NCI-H82 treated with DMSO at 0.1 percent for 48 hours (cell line): ENCODE measurements at regions not wholly inside any gene's neighbourhood (a gene's known extent, or its start where the extent isn't known, plus 50 kb on each side); places are given as distances from the start of the nearest gene placed in this dataset.
"Not testable (repeated sequence)": the region's sequence is repeated elsewhere in the genome, so short reads cannot be mapped to it uniquely, and the experiment has no call there.

ENCODE experiments used
- DNase-seq: peaks from one replicate; lab custom pipeline; 2025; ENCODE audit not compliant: unreplicated experiment; lab: John Stamatoyannopoulos, UW

DNA sequence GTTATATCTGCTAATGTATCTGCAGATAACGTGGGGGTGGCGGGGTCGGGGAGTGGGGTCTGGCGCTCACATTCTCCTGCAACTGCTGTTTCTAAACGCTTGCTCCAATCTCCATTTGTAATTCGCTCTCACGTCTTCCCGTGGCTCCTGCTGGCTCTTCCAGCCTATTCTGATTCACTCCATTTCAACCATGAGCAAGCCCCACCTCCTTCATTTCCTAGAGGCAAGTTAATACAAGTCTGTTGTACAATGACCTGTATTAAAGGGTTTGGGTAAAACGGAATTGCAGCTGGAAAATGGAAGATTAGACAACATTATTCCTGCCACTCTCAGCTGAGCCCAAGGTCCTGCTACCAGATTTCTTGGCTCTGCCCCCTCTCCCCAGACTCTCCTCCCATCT is 132.3 kb downstream of the CSNK2A3 start:
- no peak for DNase-seq

DNA sequence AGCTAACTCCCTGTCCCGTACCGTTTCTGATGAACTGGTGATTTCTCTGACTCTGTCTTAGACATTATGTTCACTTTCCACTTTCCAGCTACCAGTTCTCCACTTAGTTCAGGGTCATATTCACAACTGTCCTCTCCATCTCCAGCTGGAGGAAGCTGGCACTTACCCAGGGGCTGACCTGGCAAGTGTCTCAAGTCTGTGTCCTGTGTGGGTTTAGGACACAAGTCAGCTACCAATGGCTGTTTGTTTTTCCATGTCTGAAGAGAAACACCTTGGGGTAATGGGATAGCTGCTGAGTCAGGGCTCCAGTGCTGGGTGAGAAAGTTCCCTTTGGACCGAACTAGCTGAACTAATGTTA is 134.4 kb downstream of the CSNK2A3 start:
- no peak for DNase-seq

GRCh38 chr11:11217929-11218628 is 135.0 kb downstream of the CSNK2A3 start:
- DNase-seq, result no peak

- DNase-seq, result no peak
These were observed 135.6 kb downstream of the CSNK2A3 start for GRCh38 chr11:11217289-11217928.

GRCh38 chr11:11215944-11216343 is 137.1 kb downstream of the CSNK2A3 start:
- DNase-seq, result no peak

GRCh38 chr11:11215058-11215815 is 137.8 kb downstream of the CSNK2A3 start:
- no peak for DNase-seq

DNA sequence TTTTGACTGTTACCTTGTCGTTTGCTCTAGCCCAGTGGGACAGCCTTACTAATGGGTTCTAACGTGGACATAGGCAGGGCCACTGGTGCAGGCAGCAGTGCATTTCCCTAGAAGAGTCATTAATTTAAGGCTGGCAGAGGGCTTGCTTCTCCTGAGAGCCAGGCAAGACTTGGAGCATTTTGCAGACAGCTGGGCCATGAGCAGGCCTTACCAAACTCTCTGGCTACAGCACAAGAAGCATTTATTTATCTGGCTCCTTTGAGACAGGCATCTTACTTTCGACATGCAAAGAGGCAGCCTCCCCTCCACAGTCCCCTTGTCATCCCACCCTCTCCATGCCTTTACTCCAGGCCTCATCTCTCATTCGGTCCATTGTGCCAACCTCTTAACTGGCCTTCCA is 139.9 kb downstream of the CSNK2A3 start:
- no peak for DNase-seq

- no peak for DNase-seq
These were observed 141.2 kb downstream of the CSNK2A3 start for GRCh38 chr11:11211888-11212287.

- DNase-seq, result no peak
These were observed 141.9 kb downstream of the CSNK2A3 start for GRCh38 chr11:11211186-11211585.

- DNase-seq, result no peak
These were observed 142.6 kb downstream of the CSNK2A3 start for GRCh38 chr11:11210446-11210845.

DNA sequence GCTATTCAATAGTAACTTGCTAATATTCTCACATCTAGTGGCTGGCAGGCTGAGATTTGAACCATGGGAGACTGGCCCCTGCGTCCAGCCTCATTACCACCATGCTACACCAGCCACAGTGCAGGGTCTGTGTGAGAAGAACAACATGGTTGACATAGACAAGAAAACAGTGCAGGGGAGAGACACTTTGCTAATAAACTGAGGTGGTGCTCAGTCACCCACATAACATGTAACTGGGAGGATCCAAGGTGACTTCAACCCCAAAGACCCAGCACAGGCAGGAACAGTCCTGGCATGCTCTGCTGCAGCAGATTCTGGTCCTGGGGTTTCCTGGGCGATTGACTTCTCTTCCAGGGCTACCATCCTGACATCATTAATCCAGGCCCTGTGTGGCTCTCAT is 143.1 kb downstream of the CSNK2A3 start:
- DNase-seq, result no peak

DNA sequence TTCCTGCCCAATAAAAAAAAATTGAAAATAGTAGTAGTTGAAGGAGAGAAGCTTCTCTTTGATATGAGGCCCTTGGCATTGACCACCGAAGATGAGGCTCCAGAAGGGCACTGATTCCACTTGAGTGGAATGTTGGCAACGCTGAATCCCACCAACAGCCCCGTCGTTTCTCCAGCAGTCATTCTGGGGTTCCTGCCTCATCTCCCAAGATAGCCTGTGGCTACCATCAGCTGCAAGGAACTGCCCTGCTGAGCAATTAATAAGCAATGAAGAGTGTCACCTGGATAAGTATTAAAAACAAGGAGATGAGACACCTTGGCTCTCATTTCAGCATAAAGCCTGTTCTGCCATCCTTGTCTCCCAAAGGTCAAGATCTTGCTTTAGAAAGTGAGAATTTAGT is 144.1 kb downstream of the CSNK2A3 start:
- no peak for DNase-seq

DNA sequence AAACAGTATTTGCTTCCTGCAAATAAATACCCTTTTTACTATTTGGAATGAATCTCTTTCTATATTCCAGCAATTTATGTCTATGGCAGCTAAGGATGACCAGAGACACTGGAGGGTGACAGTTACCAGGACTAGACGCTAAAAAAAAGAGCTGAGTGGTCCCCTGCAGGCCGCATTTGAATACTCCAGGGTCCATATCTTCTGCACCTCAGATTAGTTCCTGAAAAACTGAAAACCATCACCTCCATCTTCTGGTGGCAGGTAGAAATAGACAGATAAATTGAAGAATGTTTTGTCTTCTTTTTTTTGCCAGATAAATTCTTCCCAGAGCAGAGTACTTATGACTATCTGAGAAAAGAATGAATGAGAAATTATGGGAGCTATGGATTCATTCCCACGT is 145.6 kb downstream of the CSNK2A3 start:
- DNase-seq, result no peak

DNA sequence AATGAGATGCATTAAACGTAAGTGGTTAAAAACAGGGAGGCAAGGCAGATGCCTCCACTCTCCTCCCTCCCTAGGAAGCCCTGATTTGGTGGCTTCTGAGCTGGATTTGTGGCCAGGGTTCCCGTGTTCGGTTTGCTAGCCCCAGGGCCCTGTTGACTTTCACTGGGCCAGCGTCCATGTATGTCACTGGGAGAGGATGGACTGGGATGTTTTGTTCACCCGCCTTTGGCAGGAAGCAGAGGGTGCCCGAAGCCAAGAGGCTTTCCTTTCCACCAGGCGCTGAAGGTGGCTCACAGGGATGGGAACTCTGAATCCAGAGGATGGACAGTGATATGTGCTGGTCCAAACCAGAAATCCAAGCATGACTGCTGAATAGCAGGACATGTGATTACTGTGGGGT is 146.6 kb downstream of the CSNK2A3 start:
- no peak for DNase-seq

- DNase-seq, result no peak
These were observed 150.2 kb downstream of the CSNK2A3 start for GRCh38 chr11:11202885-11203284.

- not testable (repeated sequence) for DNase-seq
These were observed 151.7 kb downstream of the CSNK2A3 start for GRCh38 chr11:11201302-11201701.

DNA sequence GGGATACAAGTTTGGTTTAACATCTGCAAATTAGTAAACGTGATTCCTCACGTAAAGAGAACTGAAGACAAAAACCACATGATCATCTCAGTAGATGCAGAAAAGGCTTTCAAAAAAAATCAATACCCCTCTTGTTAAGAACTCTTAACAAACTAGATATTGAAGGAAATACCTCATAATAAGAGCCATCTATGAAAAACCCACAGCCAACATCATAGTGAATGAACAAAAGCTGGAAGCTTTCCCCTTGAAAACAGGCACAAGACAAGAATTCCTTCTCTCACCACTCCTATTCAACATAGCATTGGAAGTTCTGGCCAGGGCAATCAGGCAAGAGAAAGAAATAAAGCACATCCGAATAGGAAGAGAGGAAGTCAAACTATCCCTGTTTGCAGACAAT is 160.5 kb downstream of the CSNK2A3 start:
- DNase-seq, result no peak

DNA sequence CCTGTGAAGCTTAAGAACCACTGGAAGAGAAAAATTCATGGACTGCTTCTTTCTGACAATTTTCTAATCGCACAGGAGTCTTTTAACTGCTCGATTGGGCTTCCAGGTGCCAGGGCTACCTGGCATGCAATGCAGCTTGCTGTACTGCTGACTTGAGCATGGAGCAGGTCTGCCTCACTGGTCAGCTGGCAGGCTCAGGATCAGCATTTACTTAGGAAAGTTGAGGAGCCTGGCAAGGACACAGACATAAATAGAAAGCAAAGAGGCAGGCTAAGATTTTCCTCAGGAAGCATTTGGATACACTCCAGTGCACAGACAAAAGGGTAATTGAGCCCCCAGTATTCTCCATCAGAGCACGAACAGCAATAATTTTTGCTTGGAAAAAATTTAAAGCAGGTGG is 163.5 kb downstream of the CSNK2A3 start:
- DNase-seq, result no peak

DNA sequence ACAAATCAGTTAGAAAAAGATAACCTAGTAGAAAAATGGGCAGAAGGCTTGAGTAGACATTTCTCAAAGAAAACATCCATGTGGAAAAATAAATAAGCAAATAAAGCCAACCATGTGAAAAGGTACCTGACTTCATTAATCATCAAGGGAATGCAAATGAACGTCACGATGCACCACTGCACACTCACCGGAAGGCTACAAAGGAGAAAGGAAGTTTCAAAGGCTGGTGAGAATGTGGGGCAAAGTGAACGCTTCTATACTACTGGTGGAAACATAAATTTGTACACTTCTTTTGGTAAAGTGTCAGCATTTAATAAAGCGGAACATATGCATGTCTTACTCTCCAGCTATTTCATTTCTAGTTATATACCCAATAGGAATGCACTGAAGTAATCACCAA is 166.8 kb downstream of the CSNK2A3 start:
- DNase-seq, result no peak

- DNase-seq, result no peak
These were observed 170.8 kb downstream of the CSNK2A3 start for GRCh38 chr11:11182261-11182660.

DNA sequence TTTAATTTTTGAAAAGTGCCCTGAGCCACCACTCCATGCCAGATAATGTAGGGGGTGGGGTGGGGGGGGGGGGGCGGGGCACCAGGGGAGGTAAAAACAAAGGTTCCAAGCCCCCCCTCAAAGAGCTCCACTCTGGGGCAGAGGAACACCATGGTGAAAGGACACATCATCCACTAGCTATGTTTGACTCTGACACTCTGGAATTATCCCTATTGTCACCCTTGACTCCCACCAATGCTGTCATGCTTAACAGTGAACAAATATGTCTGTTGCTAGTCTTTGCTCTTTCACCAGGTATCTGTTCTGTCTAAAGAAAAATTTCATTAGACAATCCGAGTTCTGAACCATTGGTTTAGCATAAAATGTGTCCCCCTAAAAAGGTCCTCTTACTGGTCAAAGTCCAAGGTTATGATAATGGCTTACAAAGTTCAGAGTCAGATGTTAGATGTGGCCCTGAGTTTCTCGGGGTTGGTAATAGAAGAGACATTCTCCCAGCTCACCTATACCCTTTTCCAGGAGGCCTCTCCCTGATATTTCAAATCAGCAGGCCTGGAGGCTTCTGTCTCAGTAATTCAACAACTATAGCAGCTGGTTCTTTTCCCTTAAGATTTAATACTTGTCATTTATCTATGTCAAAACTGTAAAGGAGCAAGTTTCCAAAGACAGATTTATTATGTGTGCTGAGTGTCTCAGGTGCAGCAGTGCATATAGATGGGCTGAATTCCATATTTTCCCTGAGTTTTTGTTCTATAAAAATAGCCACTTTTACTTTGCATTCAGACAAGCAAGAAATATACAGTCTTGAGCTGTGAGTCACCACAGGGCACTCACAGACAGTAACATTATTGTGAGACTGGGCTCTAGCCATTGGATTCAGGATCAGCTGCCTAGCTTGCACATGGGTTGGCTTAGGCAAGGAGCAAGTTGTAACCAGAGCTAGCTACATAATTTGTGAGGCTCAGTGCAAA is 174.1 kb downstream of the CSNK2A3 start:
- DNase-seq, result no peak
